ENCODE measurements at regions not wholly inside any gene's neighbourhood (a gene's known extent, or its start where the extent isn't known, plus 50 kb on each side); places are given as distances from the start of the nearest gene placed in this dataset.

- no peak for DNase-seq
These were observed 91.4 kb upstream of the TJP1 start for GRCh38 chr15:29913528-29914135.

GRCh38 chr15:29911705-29912104 is 89.4 kb upstream of the TJP1 start:
- DNase-seq = no peak

- no peak for DNase-seq
These were observed 87.8 kb upstream of the TJP1 start for GRCh38 chr15:29910068-29910467.

- no peak for DNase-seq
These were observed 82.6 kb upstream of the TJP1 start for GRCh38 chr15:29904757-29905417.

- no peak for DNase-seq
These were observed 81.7 kb upstream of the TJP1 start for GRCh38 chr15:29903785-29904464.

- no peak for DNase-seq
These were observed 80.8 kb upstream of the TJP1 start for GRCh38 chr15:29903028-29903427.

GRCh38 chr15:29900237-29901189 is 78.2 kb upstream of the TJP1 start:
- no peak for DNase-seq

- DNase-seq = no peak
These were observed 73.8 kb upstream of the TJP1 start for GRCh38 chr15:29896062-29896461.

- no peak for DNase-seq
These were observed 68.8 kb upstream of the TJP1 start for GRCh38 chr15:29891096-29891457.

- DNase-seq = no peak
These were observed 68.2 kb upstream of the TJP1 start for GRCh38 chr15:29890336-29891095.

GRCh38 chr15:29889542-29890329 is 67.5 kb upstream of the TJP1 start:
- no peak for DNase-seq

GRCh38 chr15:29888646-29889045 is 66.4 kb upstream of the TJP1 start:
- DNase-seq = no peak

GRCh38 chr15:29887721-29888120 is 65.5 kb upstream of the TJP1 start:
- DNase-seq = no peak

- DNase-seq = no peak
These were observed 62.9 kb upstream of the TJP1 start for GRCh38 chr15:29885183-29885582.

GRCh38 chr15:29883126-29883525 is 60.9 kb upstream of the TJP1 start:
- no peak for DNase-seq

- DNase-seq = no peak
These were observed 58.6 kb upstream of the TJP1 start for GRCh38 chr15:29880886-29881285.

GRCh38 chr15:29880341-29880740 is 58.1 kb upstream of the TJP1 start:
- DNase-seq = no peak

- DNase-seq = no peak
These were observed 52.7 kb upstream of the TJP1 start for GRCh38 chr15:29874977-29875376.

- DNase-seq = no peak
These were observed 51.7 kb upstream of the TJP1 start for GRCh38 chr15:29873947-29874411.

- no peak for DNase-seq
These were observed 51.0 kb upstream of the TJP1 start for GRCh38 chr15:29873264-29873663.

- no peak for DNase-seq
These were observed 50.4 kb upstream of the TJP1 start for GRCh38 chr15:29872716-29873115.

Measured in CD4-positive, alpha-beta T cell treated with Interleukin-4 for 1 hour (primary cell).